ENCODE measurements at regions not wholly inside any gene's neighbourhood (a gene's known extent, or its start where the extent isn't known, plus 50 kb on each side); places are given as distances from the start of the nearest gene placed in this dataset.

DNA sequence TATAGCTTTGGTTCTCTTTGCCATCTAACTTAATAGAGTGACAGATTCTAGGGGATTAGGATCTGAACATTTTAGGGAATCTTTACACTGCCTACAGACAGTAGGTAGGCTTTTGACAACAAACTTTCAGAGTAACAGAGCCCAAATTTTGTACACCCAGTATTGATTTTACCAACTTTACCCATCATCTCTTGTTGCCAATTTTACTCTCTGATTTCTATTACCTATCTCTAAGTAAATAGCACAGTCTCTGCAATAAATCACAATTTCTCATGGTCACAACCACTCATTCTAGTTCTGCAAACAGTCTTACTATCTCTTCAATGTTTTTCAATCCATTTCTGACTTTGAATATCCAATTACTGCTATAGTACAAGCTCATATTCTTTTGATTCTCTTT, 1097.6 kb upstream of the PHF14 start:
- DNase-seq = no peak

DNA sequence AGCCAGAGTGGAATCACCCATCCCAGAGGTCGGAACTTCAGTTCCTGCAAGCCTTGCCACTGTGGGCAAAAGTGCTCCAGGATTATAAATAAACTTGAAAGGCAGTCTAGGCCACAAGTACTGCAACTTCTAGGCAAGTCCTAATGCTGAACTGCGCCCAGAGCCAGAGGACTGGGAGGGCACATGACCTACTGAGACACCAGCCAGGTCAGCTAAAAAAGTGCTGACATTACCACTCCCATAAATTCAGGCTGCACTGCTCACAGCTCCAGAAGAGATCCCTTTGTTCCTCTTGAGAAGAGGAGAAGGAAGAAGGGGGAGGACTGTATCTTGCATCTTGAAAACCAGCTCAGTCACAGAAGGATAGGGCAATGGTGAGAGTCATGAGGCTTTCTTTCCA, 1084.1 kb upstream of the PHF14 start:
- no peak for DNase-seq

DNA sequence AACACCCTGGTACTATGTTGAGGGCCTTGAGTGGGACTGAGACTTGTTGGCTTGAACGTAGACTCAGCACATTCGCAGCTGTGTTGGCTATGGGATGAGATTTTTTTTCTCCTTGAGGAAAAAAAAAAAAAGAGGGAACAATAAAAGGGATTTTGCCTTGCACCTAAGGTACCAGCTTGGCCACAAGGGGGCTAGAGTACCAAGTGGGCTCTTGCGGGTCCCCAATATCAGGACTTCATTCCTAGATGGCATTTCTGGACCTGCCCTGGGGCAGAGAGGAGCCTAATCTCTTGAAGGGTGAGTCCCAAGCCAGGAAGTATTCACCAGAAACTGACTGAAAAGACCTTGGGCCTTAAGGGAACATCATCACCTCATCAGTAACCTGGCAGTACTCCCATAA, 1083.6 kb upstream of the PHF14 start:
- DNase-seq = no peak

DNA sequence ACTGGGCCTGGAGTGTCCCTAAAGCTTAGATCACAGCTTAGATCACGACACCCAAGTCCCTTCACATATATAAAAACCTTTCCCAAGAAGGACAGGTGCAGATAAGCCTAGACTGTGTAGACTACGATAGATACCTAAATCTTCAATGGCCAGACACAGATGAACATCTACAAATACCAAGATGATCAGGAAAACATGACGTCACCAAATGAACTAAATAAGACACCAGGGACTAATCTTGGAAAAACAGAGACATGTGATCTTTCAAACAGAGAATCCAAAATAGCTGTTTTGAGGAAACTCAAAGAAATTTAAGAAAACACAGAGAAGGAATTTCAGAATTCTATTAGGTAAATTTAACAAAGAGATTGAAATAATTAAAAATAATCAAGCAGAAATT, 1082.6 kb upstream of the PHF14 start:
- no peak for DNase-seq

GRCh38 chr7:9900339-9900738, 1073.3 kb upstream of the PHF14 start:
- no peak for DNase-seq

- DNase-seq = no peak
Measured at GRCh38 chr7:9921326-9921725, 1052.3 kb upstream of the PHF14 start.

DNA sequence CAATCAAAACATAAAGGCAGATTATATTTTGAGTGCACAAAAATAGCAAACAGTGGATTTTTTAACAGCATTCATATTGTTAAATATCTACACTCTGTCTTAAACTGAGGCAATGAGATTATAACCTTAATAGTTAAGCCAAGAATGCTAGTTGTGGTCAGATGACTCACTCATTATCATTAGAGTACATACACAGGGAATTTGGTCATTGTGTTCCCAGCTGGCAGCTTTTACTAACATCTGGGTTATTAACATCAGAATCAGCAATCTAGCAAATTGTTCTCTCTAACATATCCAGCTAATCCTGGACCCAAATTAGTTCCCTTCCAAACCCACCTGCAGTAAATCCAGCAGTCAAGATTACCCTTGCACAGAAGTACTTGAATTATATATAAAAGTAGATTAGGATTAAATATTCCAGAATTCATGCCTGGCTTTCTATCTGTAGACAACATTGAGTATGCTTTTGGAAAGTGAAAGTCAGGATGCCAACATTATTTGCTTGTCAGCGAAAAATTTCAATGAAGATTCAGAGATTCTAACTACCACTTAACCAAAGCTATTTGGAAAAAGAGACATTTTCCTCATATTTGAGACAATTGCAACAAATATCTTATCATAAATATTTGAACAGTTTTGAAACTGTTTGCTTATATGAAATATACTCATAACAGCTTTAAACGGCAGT, 1035.6 kb upstream of the PHF14 start:
- no peak for DNase-seq

DNA sequence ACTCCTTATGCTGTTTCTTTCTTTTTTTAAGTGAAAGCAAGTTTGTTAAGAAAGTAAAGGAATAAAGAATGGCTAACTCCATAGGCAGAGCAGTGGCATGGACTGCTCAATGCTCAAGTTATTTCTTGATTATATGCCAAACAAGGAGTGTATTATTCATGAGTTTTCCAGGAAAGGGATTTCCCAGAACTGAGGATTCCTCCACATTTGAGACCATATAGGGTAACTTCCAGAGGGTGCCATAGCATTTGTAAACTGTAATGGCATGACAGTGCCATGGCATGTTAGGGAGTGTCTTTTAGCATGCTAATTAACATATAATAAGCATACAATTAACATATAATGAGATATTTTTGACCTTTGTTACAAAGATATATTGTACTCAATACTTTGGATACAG, 1034.5 kb upstream of the PHF14 start:
- DNase-seq = no peak

GRCh38 chr7:9945131-9945530, 1028.5 kb upstream of the PHF14 start:
- no peak for DNase-seq

DNA sequence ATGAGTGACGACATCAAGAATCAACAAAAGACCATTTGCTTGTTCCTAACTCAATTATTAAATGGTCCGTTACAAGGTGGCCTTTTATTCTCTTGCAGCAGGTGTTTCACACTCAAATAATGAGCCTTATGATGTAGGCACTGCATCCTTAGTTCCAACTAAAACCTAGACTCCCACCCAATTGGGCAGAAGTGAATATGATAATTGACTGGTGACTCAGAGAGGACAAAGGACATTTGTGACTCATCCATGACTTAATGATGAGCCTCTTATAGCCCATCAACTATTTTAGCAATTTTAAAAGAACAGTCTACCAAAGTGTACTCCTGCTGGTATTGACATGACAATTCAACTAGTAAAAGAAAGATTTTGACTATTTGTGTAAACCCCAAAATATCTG, 1027.8 kb upstream of the PHF14 start:
- no peak for DNase-seq

DNA sequence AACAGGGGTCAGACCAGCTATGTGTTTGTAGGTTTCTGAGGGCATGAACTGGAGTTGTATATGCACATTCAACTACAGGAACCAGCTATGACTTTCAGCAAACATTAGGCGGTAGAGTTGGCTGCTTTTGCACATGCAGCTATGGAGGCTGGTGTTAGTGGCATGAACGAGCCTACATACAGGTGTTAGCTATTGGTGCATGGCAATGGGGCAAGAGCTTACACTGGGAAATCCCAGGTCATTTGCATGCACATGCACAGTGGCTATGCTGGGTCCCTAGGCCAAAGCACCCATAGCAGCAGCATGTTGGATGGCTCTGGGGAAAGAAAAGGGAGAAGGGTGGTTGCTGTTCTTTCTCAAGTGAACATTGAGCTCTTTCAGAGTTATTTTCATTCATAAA, 1018.5 kb upstream of the PHF14 start:
- DNase-seq = no peak

DNA sequence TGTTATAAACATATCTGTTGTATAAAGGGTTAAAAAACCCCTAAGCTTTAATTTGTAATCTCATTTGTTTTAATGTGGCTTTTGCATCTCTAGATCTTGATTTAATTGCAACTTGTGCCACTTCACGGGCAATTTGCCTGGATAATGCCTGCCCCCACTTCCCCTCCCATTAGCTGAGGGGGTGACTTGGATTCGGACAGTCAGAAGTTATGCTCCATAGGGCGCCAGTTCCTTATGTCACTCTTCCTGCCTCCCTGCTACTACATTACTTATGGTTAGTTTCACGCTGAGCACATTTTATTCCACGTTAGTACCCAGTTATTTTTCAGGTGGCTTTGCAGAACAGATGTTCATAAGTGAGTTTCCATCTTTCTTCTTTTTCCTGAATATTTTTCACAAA, 1015.2 kb upstream of the PHF14 start:
- no peak for DNase-seq

DNA sequence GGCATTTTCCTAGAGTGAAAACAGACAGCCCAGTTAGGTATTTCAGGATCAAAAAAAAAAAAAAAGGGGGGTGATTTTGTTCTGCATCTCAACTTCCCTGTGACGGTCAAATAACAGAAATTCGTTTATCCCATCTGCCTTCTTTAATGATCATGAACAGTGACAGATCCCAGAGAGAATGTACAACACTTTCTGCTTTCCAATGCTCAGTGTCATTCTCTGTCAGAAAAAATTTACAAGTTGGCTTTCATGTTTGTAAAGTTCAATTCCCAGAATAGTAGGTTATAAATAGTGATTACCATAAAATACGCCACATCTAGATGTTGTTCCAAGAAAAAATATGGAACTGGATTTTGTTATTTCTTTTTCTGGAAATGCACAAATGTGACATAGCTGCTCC, 1013.2 kb upstream of the PHF14 start:
- no peak for DNase-seq

DNA sequence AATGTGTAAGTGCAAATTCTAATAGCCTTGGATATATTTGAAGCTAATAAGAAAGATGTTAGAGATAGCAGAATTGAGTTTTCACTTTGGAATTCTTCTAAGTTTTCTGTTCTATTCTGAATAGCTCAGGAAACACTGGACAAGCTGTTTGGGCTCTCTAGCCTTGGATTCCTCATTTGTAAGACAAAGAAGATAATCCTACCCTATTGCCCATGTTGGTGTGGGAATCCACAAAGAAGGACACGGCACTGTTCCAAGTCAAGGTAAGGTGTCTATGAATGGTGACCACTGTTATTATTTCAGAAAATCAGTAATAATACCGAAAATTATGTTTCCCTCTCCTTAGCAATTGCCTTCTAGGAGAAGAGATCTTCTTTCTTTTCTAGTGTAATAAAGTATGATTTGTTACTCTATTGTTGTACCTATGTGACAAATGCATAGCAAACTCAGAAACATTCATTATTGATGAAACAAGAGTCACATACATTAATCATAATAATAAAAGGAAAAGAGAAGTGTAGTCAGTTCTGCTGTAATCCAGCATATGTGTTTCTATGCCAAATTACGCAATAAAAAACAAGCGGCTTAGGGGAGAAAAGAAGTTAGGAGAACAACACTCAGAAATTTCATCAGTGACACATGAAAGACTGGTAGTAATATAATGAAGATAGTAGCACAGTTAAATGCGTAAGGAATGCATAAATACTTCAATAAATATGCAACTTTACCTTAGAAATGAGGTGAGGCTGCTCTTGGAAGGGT, 1012.3 kb upstream of the PHF14 start:
- DNase-seq = no peak

DNA sequence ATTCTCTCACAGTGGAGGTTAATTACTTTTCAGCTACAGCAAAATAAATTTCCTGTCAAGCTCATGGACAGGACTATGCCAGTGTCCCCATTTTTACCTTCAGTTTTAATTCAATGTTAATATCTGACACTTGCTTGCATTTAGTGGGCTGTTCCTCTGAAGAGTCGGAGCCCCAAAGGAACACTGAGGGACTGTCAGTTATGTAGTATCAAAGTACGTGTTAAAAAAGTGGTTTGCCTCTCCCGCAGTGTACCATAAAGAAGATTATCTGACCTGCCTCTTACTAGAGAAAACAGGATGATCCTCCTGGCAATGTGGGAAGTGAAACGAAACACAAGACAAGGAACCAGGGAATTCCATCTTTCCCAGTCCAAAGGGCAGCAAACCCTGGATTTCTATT, 1010.9 kb upstream of the PHF14 start:
- no peak for DNase-seq

- DNase-seq = no peak
Measured at GRCh38 chr7:9978106-9979064, 995.3 kb upstream of the PHF14 start.

- DNase-seq = no peak
Measured at GRCh38 chr7:9981742-9982349, 991.8 kb upstream of the PHF14 start.

DNA sequence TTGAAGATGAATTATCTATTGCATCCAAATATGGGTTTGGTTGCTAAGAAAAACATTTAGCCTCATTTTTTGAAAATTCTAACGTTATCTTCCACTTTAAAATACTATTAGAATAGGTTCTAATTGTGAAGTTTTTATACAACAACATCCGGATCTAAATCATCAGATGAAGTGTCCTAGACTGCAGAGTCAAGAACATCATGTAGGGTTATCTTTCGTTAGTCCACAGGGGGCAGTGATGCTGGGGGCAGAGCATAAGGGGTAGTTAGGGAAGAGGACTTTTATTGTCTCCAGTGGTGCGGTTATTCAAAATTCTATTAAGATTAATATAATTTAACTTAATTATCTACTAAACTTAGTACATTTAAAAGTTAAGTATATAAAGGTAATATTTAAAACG, 990.6 kb upstream of the PHF14 start:
- DNase-seq = no peak

- DNase-seq = no peak
Measured at GRCh38 chr7:10015687-10016086, 958.0 kb upstream of the PHF14 start.

DNA sequence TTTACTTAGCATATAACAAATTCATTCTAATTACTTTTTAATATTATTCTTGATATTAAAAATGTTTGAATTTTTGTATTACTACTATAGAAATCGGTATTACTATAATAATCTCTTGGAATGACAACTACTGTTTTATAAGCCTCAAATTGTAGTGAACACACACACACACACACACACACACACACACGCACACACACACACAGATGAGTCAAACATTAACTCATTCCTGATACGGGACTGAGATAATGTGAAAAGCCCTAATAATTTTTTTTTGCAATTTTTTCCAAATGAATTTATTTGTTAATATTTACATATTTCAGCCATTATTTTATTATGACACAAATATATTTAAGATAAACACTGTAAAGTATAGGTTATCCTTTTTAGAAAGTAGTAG, 951.2 kb upstream of the PHF14 start:
- DNase-seq = no peak

- no peak for DNase-seq
Measured at GRCh38 chr7:10022957-10023356, 950.7 kb upstream of the PHF14 start.

DNA sequence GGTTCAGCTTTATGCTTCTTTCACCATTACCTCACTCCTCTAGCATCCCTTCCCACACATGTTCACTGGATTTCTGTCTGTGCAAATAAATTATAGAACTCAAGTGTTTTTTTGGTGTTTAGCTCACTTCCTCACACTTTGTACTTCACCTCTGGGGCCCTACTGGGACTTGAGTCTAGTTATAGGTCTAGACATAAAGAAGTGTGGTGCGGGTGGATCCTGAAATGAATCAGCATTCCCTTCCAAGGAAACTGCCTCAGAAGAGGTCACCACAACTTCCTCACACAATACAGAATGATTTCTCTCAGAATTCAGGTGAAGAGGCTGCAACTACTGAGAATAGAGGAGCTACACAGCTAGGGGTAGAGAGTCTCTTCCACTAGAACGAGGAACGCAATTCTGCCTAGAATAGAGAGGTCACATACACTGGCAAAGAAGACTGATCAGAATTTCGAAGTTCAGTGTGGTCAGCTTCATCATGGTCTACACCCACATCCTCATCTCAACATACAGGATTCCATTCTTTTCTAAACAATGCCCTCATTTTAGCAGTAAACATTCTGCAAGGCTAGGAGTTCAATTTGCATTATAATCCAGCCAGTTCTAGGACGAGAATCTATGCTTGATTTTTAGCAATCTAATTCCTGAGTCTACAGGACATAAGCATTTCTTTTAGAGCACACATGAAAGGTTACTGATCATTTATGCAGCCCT, 938.7 kb upstream of the PHF14 start:
- no peak for DNase-seq

- no peak for DNase-seq
Measured at GRCh38 chr7:10036693-10037092, 937.0 kb upstream of the PHF14 start.

Measured in right forelimb (tissue), 1 donor.